ENCODE measurements at regions not wholly inside any gene's neighbourhood (a gene's known extent, or its start where the extent isn't known, plus 50 kb on each side); places are given as distances from the start of the nearest gene placed in this dataset.

DNA sequence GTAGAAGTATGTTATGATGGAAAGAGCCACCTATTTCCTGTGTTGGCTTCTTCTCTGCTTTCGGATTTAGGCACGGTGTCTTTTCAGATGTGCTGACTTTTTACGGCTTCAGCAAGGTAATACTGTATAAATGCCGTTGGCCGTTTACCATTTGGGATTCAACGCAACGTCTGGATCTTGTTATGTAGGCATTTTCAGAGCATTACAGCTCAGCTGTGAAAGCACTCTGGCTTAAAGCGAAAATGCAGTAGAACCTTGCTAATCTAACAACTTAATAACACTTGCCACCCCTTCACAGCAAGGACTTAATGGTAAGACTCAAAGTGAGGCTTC is 229.9 kb downstream of the EFCAB11 start:
- no peak overlapping the region for H3K4me3 ChIP-seq (replicated peaks in 1 of 2; ENCODE audit: low read depth in 2 of 2, low read length in 2 of 2)

DNA sequence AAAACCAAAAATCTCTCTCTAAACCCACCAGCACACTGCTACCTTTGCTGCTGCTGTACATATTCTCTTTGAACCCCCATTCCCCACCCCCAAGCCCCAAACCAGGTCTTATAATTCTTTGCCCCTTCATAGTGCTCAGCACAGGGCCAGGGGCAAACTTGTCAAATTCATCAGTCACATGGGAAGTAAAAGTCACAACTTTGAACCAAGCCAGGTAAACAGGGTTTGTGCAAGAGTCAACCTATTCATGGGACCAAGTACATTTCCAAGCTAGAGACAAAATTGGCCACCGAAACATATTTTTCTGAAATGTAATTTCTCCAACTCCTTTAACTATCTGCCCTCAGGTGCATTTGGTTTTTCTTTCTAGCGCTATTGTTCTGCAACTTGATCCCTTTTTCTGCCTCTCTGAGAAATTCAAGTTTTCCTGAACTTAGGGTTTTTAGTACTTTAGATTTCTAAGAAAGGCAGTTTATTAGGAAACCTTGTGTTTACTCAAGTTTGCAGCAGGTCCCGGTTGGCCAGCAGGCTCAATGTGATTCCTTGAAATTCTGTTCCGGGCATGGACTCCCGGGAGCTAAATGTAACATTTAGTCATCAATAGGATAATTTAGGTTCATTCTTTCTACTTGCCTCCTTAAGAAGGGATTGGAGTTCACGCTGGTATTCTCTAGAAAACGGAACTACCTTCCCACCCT is 230.5 kb downstream of the EFCAB11 start:
- no peak overlapping the region for H3K4me3 ChIP-seq (replicated peaks in 1 of 2; ENCODE audit: low read depth in 2 of 2, low read length in 2 of 2)
- TF ChIP-seq, protein P1, sequence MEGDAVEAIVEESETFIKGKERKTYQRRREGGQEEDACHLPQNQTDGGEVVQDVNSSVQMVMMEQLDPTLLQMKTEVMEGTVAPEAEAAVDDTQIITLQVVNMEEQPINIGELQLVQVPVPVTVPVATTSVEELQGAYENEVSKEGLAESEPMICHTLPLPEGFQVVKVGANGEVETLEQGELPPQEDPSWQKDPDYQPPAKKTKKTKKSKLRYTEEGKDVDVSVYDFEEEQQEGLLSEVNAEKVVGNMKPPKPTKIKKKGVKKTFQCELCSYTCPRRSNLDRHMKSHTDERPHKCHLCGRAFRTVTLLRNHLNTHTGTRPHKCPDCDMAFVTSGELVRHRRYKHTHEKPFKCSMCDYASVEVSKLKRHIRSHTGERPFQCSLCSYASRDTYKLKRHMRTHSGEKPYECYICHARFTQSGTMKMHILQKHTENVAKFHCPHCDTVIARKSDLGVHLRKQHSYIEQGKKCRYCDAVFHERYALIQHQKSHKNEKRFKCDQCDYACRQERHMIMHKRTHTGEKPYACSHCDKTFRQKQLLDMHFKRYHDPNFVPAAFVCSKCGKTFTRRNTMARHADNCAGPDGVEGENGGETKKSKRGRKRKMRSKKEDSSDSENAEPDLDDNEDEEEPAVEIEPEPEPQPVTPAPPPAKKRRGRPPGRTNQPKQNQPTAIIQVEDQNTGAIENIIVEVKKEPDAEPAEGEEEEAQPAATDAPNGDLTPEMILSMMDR (IDR thresholded peaks at IDR 0.05; ENCODE audit: low read depth, low read length), result no peak
- no peak for DNase-seq (ENCODE audit: low read depth in 2 of 2)

More for the DNA sequence above, 229.9 kb downstream of the EFCAB11 start:
- TF ChIP-seq, protein P1 (IDR thresholded peaks at IDR 0.05; ENCODE audit: low read depth, low read length), result no peak
- DNase-seq (ENCODE audit: low read depth in 2 of 2), result no peak

DNA sequence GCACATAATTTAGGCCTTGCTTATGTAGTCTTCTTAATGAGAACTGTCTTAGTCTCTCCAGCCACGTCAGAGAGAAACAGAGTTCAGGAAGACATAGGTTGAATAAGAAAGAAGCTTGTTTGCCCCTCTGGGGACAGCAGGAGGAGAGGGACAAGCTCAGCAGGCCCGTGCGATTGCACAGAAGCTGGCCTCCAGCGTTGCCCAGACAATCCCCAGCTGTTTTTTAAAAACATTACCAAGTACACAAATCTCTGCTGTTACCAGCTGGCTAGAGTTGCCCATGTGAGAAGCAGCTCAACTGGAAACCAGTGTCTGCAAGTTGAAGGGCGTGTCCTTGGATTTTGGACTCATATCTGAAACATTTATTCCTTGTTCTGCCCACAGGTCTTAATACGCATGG is 232.6 kb downstream of the EFCAB11 start:
- TF ChIP-seq, protein P1 (IDR thresholded peaks at IDR 0.05; ENCODE audit: low read depth, low read length), result no peak
- no peak for DNase-seq (ENCODE audit: low read depth in 2 of 2)
- no peak overlapping the region for H3K4me3 ChIP-seq (replicated peaks in 1 of 2; ENCODE audit: low read depth in 2 of 2, low read length in 2 of 2)

DNA sequence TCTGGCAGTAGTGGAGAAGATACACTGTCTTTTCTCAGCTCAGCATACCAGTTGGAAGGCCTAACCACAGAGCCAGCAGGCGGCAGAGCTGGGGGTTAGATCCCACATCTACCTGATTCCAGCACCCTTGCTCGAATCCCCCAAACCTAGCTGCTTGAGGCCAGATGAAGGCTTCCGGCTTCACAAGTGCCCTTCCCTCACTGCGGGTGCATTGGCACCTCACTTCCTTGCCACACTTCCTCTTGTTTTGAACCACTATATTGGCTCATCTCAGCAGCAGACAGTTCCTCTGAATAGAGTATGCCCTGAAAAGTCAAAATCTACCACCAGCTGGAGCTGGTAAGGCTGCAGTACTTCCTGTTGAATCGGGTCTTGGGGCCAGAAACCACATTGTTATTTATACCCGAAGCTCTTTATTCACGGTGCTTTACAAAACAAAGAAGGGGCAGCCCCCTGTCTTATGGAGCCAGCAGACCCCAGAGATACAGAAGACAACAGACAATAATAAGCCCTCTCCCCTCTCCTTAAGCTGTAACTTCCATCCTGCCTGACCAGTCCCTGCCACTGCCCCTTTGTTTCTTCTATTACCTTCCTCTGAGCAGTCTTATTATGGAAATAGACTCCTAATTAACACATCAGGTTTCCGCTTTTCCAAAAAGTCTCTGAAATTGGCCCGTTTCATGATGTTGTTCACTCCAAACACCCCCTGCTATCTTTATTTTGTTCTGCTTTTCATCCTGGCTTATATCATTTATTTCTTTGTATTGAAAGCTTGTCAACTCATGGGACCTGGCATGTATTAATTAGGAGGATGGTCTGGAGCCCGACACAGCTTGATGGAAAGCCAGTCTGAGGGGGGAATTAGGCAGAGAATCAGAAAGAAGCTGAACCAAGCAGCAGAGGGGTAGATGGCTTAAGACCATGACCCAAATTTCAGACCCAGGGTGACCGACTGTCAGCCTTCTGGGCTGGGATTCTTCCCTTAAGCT is 233.5 kb downstream of the EFCAB11 start:
- TF ChIP-seq, protein P1 (IDR thresholded peaks at IDR 0.05; ENCODE audit: low read depth, low read length), result no peak
- no peak for DNase-seq (ENCODE audit: low read depth in 2 of 2)
- H3K4me3 ChIP-seq (replicated peaks in 1 of 2; ENCODE audit: low read depth in 2 of 2, low read length in 2 of 2), result no peak overlapping the region

DNA sequence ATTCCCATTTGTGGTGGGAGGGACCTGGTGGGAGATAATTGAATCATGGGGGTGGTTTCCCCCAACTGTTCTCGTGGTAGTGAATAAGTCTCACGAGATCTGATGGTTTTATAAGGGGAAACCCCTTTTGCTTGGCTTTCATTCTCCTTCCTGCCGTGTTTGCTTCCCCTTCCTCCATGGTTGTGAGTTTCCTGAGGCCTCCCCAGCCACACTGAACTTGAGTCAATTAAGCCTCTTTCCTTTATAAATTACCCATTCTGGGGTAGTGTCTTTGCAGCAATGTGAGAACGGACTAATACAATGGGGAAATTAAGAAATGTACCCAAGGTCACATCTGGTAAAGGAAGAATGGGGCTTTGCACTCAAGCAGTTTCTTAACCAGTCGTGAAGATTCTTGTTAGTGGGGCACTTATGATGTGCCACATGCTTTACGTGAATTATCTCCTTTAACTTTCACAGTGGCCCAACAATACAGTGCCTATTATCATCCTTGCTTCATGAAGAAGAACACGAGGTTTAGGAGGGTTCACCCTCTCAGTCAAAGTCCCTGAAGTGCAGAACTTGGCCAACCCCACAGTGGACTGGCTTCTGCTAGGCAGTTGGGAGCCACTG is 234.3 kb downstream of the EFCAB11 start:
- DNase-seq (ENCODE audit: low read depth in 2 of 2), result no peak
- H3K4me3 ChIP-seq (replicated peaks in 1 of 2; ENCODE audit: low read depth in 2 of 2, low read length in 2 of 2), result no peak overlapping the region
- TF ChIP-seq, protein P1 (IDR thresholded peaks at IDR 0.05; ENCODE audit: low read depth, low read length), result no peak

DNA sequence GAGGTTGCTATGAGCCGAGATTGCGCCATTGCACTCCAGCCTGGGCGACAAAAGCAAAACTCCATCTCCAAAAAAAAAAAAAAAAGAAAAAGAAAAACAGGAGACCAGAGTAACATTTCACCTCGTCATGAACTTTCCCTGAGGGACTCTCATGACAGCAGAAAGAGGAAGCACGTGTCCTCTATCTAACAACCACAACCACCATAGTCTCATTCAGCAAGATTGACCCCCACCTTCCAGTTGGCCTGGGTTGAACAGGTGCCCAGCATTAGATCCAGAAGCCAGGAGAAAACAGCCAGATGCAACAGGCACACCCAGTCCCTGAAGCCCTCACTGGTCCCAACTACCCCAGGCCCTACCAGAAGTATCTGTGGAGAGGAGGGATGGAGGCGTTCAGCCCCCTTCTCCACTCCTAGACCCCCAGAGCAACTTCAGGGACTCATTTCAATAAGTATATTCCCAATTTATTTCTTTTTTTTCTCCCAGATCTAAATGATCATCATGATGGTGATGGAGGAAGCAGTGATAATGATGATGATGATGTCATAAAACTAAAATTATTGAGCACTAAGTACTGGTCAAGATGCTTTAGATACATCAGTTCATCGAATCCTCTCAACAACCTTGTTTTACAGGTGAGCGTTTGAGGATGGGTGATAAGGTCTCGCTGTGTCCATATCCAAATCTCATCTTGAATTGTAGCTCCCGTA is 235.0 kb downstream of the EFCAB11 start:
- TF ChIP-seq, protein P1 (IDR thresholded peaks at IDR 0.05; ENCODE audit: low read depth, low read length), result no peak
- DNase-seq (ENCODE audit: low read depth in 2 of 2), result no peak
- no peak overlapping the region for H3K4me3 ChIP-seq (replicated peaks in 1 of 2; ENCODE audit: low read depth in 2 of 2, low read length in 2 of 2)

Measured in cardiac fibroblast (primary cell).